ENCODE measurements at regions not wholly inside any gene's neighbourhood (a gene's known extent, or its start where the extent isn't known, plus 50 kb on each side); places are given as distances from the start of the nearest gene placed in this dataset.
"Not testable (repeated sequence)": the region's sequence is repeated elsewhere in the genome, so short reads cannot be mapped to it uniquely, and the experiment has no call there.

GRCh38 chr7:29619111-29619510 lies 55.5 kb downstream of the PRR15 start:
- no peak for DNase-seq

- DNase-seq = no peak
Measured at GRCh38 chr7:29619848-29620555, 56.4 kb downstream of the PRR15 start.

GRCh38 chr7:29620556-29620930 lies 56.9 kb downstream of the PRR15 start:
- DNase-seq = no peak

- DNase-seq = no peak
Measured at GRCh38 chr7:29622335-29623265, 59.0 kb downstream of the PRR15 start.

- no peak for DNase-seq
Measured at GRCh38 chr7:29623973-29624372, 60.3 kb downstream of the PRR15 start.

GRCh38 chr7:29626730-29627129 lies 63.1 kb downstream of the PRR15 start:
- DNase-seq = no peak

- DNase-seq = no peak
Measured at GRCh38 chr7:29627631-29628030, 64.0 kb downstream of the PRR15 start.

GRCh38 chr7:29629507-29629906 lies 65.9 kb downstream of the PRR15 start:
- no peak for DNase-seq

GRCh38 chr7:29635067-29636008 lies 71.7 kb downstream of the PRR15 start:
- peak; percentile 62 for DNase-seq

- DNase-seq = no peak
Measured at GRCh38 chr7:29636009-29636351, 72.3 kb downstream of the PRR15 start.

- no peak for DNase-seq
Measured at GRCh38 chr7:29637374-29637773, 73.7 kb downstream of the PRR15 start.

GRCh38 chr7:29638841-29639240 lies 75.2 kb downstream of the PRR15 start:
- DNase-seq = not testable (repeated sequence)

- no peak for DNase-seq
Measured at GRCh38 chr7:29639386-29639785, 75.8 kb downstream of the PRR15 start.

- DNase-seq = peak; percentile 86
Measured at GRCh38 chr7:29639886-29640595, 76.4 kb downstream of the PRR15 start.

GRCh38 chr7:29641651-29642050 lies 78.0 kb downstream of the PRR15 start:
- no peak for DNase-seq

- no peak for DNase-seq
Measured at GRCh38 chr7:29642494-29643155, 79.0 kb downstream of the PRR15 start.

- not testable (repeated sequence) for DNase-seq
Measured at GRCh38 chr7:29646116-29646515, 82.5 kb downstream of the PRR15 start.

GRCh38 chr7:29647020-29647654 lies 83.5 kb downstream of the PRR15 start:
- no peak for DNase-seq

GRCh38 chr7:29647691-29648210 lies 84.1 kb downstream of the PRR15 start:
- DNase-seq = not testable (repeated sequence)

GRCh38 chr7:29649028-29649716 lies 85.5 kb downstream of the PRR15 start:
- DNase-seq = no peak

Measured in NCI-H1105 treated with DMSO at 0.1 percent for 48 hours (cell line).